GM12878 (cell line): ENCODE measurements at regions not wholly inside any gene's neighbourhood (a gene's known extent, or its start where the extent isn't known, plus 50 kb on each side); places are given as distances from the start of the nearest gene placed in this dataset.

Source experiments
- ATAC-seq: fragments of 200-7000 bp; cut with Tn5 transposase; 3 replicates; pipeline ENCODE4 v1.9.1; 2020; ENCODE audit warnings: mild to moderate bottlenecking, moderate library complexity
- BruUV-seq: library from RNA; stranded (reverse); fragments of 400-500 nt; replicated peaks from 2 replicates; lab custom pipeline; 2021; lab: Mats Ljungman, UMichigan
- CTCF ChIA-PET: fragments of 300-600 bp; sonication (Branson Sonifier 250); formaldehyde crosslinking; extraction: SDS; loops from one replicate; lab custom pipeline; 2021; ENCODE audit warnings: inconsistent platforms; lab: Yijun Ruan, JAX
- POLR2A ChIA-PET: fragments of 350-600 bp; formaldehyde crosslinking; extraction: SDS; loops from one replicate; lab custom pipeline; 2021; ENCODE audit warnings: inconsistent platforms; lab: Charles Lee
- RAD21 ChIA-PET: fragments of 300-600 bp; sonication (Branson Sonifier 250); formaldehyde crosslinking; loops from one replicate; lab custom pipeline; 2023; ENCODE audit warnings: antibody characterized with exemption; ENCODE audit not compliant: unreplicated experiment; lab: Charles Lee
- SMC1A ChIA-PET: fragments of 300-600 bp; sonication (Branson Sonifier 250); formaldehyde crosslinking; loops from one replicate; lab custom pipeline; 2023; ENCODE audit not compliant: unreplicated experiment, uncharacterized antibody; lab: Charles Lee
- DNase-seq: peaks from one replicate; pipeline ENCODE4 v3.0.0-alpha.2; 2011; ENCODE audit warnings: low read depth, low spot score
- FAIRE-seq: peaks from 3 replicates; lab custom pipeline; 2011; peaks lifted over from hg19 to GRCh38; lab: Jason Lieb, UNC
- H2AFZ ChIP-seq: 2 replicates; pipeline ENCODE4 v1.6.0; 2011; ENCODE audit warnings: low read depth, low read length, control low read depth; ENCODE audit not compliant: control insufficient read depth
- H3K27ac ChIP-seq: 2 replicates; pipeline ENCODE4 v1.5.1; 2011; ENCODE audit warnings: control low read depth; ENCODE audit not compliant: control insufficient read depth, insufficient read depth
- H3K27me3 ChIP-seq, 2 experiments: replicated peaks in 1 of 2; 2 replicates each; pipeline versions ENCODE4 v1.6.0 to v1.6.1; 2011; ENCODE audit warnings: low read length in 1 of 2; ENCODE audit not compliant: control insufficient read depth in 2 of 2, insufficient read depth in 2 of 2
- H3K36me3 ChIP-seq, 2 experiments: 2 replicates each; pipeline ENCODE4 v1.5.1; 2011; ENCODE audit warnings: low read length in 1 of 2; ENCODE audit not compliant: control insufficient read depth in 2 of 2, insufficient read depth in 2 of 2
- H3K4me1 ChIP-seq: 2 replicates; pipeline ENCODE4 v1.6.1; 2011; ENCODE audit warnings: mild to moderate bottlenecking, low read length, moderate library complexity, mixed read lengths; ENCODE audit not compliant: control insufficient read depth, insufficient read depth
- H3K4me2 ChIP-seq: 2 replicates; pipeline ENCODE4 v1.6.0; 2011; ENCODE audit warnings: control low read depth; ENCODE audit not compliant: control insufficient read depth, insufficient read depth
- H3K4me3 ChIP-seq: fragments of 200-600 bp; sonication (generic); 2 replicates; pipeline ENCODE4 v1.5.1; 2016
- H3K79me2 ChIP-seq: 2 replicates; pipeline ENCODE4 v1.6.0; 2011; ENCODE audit warnings: low read length; ENCODE audit not compliant: control insufficient read depth, insufficient read depth
- H3K9ac ChIP-seq: 2 replicates; pipeline ENCODE4 v1.8.0; 2011; ENCODE audit warnings: low read length, control low read depth, mixed read lengths; ENCODE audit not compliant: control insufficient read depth, insufficient read depth
- H3K9me3 ChIP-seq: replicated peaks from 3 replicates; pipeline ENCODE4 v1.5.1; 2011; ENCODE audit warnings: mild to moderate bottlenecking, low read length; ENCODE audit not compliant: control insufficient read depth, insufficient read depth
- H4K20me1 ChIP-seq: 2 replicates; pipeline ENCODE4 v1.6.0; 2011; ENCODE audit not compliant: control insufficient read depth, insufficient read depth
- BACH1 ChIP-seq: fragments of 450-650 bp; IDR thresholded peaks from 2 replicates; pipeline ENCODE4 v1.6.1; 2017; ENCODE audit warnings: mild to moderate bottlenecking, borderline replicate concordance
- BCL3 ChIP-seq: IDR thresholded peaks from 2 replicates; pipeline ENCODE4 v1.6.1; 2011; ENCODE audit warnings: borderline replicate concordance, low read depth, mild to moderate bottlenecking, moderate library complexity, low read length; ENCODE audit not compliant: insufficient read depth, poor library complexity, severe bottlenecking
- ELK1 ChIP-seq: IDR thresholded peaks from 2 replicates; pipeline ENCODE4 v1.6.1; 2012; ENCODE audit warnings: low read depth, low read length, improper control_type of control experiment
- KAT2A ChIP-seq: conservative IDR thresholded peaks from 2 replicates; pipeline ENCODE4 v1.6.1; 2011; ENCODE audit warnings: low read depth, low read length; ENCODE audit not compliant: control insufficient read depth
- MEF2A ChIP-seq: IDR thresholded peaks from 2 replicates; pipeline ENCODE4 v1.6.1; 2011; ENCODE audit warnings: low read depth, mild to moderate bottlenecking, low read length, moderate library complexity; ENCODE audit not compliant: insufficient read depth
- NFIC ChIP-seq: IDR thresholded peaks from 2 replicates; pipeline ENCODE4 v1.6.1; 2012; ENCODE audit warnings: low read depth, mild to moderate bottlenecking, inconsistent platforms, low read length, moderate library complexity
- RAD21 ChIP-seq: IDR thresholded peaks from 2 replicates; pipeline ENCODE4 v1.6.1; 2011; ENCODE audit warnings: mild to moderate bottlenecking, low read depth, low read length, moderate library complexity; ENCODE audit not compliant: insufficient read depth
- SIX5 ChIP-seq: IDR thresholded peaks from 2 replicates; pipeline ENCODE4 v1.6.1; 2011; ENCODE audit warnings: mild to moderate bottlenecking, low read depth, low read length, moderate library complexity; ENCODE audit not compliant: severe bottlenecking
- SMC3 ChIP-seq: IDR thresholded peaks from 2 replicates; pipeline ENCODE4 v1.6.1; 2011; ENCODE audit warnings: low read length, improper control_type of control experiment, borderline replicate concordance
- USF2 ChIP-seq: IDR thresholded peaks from 2 replicates; pipeline ENCODE4 v1.6.1; 2011; ENCODE audit warnings: low read depth, low read length, improper control_type of control experiment, borderline replicate concordance
- ZBTB11 ChIP-seq: fragments of 450-650 bp; formaldehyde crosslinking; IDR thresholded peaks from 2 replicates; pipeline ENCODE4 v1.5.0; 2022; ENCODE audit warnings: mild to moderate bottlenecking, missing genetic modification characterization
- ZZZ3 ChIP-seq: IDR thresholded peaks from 2 replicates; pipeline ENCODE4 v1.6.1; 2011; ENCODE audit warnings: low read depth; ENCODE audit not compliant: control insufficient read depth, insufficient read length
- WGBS: methylation state at CpG from one replicate; pipeline ENCODE4 v1.1.6; 2016; ENCODE audit warnings: low lambda C conversion rate; ENCODE audit not compliant: insufficient replicate concordance, insufficient coverage; ENCODE audit errors: missing lambda C conversion rate; 5-methylcytosine and 5-hydroxymethylcytosine counted together
- in situ Hi-C: fragments of 300-500 bp; cut with MboI; formaldehyde crosslinking; loops from 9 replicates; pipeline ENCODE4 v1.14.3; 2018; ENCODE audit warnings: mixed read lengths
- intact Hi-C: fragments of 100-400 bp; cut with micrococcal nuclease; formaldehyde crosslinking; loops from one replicate; pipeline ENCODE4 v1.14.2; 2022; ENCODE audit not compliant: unreplicated experiment

GRCh38 chrX:110466790-110467189 lies 108.1 kb downstream of the RTL9 start (continued):
- TF ChIP-seq USF2 (no peak), SMC3 (no peak)

- Histone ChIP-seq H3K4me2 (no peak overlapping the region), H2AFZ (no peak overlapping the region), H3K4me1 (no peaks in the 10 kb centered on the region), H3K36me3 (no peaks in the 10 kb centered on the region), H3K27ac (no peak overlapping the region), H3K9me3 (no peaks in the 10 kb centered on the region), H4K20me1 (no peaks in the 10 kb centered on the region), H3K4me3 (no peak overlapping the region), H3K79me2 (no peaks in the 10 kb centered on the region), H3K27me3 (peaks cover 0 to 2% of the 10 kb centered on the region in 2 experiments; a peak in 1 of 4 replicates), H3K9ac (no peak overlapping the region)
- SMC1A ChIA-PET, result interaction anchor here (0.6 kb wide), 1 partner anchor 515 kb away, joined by 3 read pairs; no protein-coding TSS in a partner anchor
- CTCF ChIA-PET, result no interaction called here
- in situ Hi-C loops (no loop called here), intact Hi-C loops (no loop called here)
- RAD21 ChIA-PET, result no interaction called here
- DNase-seq (no peak), FAIRE-seq (no peak), ATAC-seq (no peak)
- POLR2A ChIA-PET, result no interaction called here
- BruUV-seq, result no TSS peak
- WGBS, result 65% methylated on average over 3 of the region's 3 CpGs
- no peak for TF ChIP-seq ZZZ3
- TF ChIP-seq NFIC, result no peak
- TF ChIP-seq ELK1, result no peak
- TF ChIP-seq BACH1, result no peak
- TF ChIP-seq MEF2A, result no peak
- TF ChIP-seq RAD21, result no peak
- TF ChIP-seq SIX5, result no peak
- no peak for TF ChIP-seq KAT2A
- TF ChIP-seq ZBTB11, result no peak
- no peak for TF ChIP-seq BCL3
These were observed 113.6 kb downstream of the RTL9 start for GRCh38 chrX:110472265-110472664.
